GM19240 (cell line): ENCODE measurements at regions not wholly inside any gene's neighbourhood (a gene's known extent, or its start where the extent isn't known, plus 50 kb on each side); places are given as distances from the start of the nearest gene placed in this dataset.

Experiments
- DNase-seq: peaks from one replicate; pipeline ENCODE4 v3.0.0; 2011; ENCODE audit warnings: low spot score; ENCODE audit not compliant: insufficient read length

DNA sequence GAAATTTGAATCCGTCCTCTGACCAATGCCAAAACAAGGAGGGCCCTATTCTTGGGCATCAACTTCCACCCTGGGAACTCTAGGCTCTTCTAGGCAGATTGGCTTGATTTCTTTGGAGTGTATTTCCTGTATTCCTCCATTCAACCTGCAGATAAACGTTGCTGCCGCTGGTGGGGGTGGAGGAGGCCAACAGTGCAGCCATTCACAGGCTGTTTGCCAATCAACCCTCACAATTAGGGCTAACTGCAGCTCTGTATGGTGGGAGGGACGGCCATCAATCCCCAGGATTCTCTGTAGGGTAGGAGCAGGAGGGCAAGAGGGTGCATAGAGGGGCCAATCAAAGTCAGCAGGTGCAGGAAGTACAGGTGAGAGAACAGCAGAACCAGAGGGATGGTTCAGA, 273.1 kb upstream of the PROX1 start:
- DNase-seq = no peak

DNA sequence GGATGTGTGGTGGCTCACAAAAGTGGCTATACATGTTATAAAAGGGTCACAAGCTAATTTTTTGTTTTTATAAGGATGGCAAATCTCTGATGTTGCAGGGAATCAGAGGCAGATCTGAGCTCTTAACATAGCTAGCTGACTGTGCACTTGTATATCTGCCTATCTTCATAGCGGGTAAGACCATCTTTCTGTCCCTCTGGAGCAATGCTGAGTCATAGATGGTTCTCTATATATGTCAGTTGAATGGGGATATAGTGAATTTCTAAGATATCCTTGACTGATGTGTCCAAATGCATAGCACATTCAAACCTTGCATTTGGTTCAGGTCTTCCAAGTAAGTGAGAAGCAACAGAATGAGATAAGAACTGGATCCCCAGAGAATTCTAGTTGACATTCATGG, 272.6 kb upstream of the PROX1 start:
- DNase-seq = no peak

DNA sequence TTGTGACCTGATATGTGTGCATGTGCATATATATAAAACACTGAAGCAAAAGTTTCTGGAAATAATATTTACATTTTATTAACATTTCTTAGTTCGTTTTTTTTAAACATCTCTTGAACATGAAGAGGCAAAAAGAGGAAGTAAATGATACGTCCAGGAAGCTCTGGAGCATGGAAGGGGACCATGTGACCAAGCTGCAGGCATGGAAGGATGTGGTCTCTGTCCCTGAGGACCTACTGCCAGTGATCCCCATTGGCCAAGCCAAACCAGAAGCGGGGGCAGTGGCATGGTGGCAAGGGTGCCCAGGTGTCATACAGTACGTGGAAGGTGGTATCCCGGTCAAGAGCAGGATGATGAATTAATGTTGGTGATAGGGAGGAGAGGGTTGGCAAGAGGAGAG, 268.3 kb upstream of the PROX1 start:
- DNase-seq = no peak

DNA sequence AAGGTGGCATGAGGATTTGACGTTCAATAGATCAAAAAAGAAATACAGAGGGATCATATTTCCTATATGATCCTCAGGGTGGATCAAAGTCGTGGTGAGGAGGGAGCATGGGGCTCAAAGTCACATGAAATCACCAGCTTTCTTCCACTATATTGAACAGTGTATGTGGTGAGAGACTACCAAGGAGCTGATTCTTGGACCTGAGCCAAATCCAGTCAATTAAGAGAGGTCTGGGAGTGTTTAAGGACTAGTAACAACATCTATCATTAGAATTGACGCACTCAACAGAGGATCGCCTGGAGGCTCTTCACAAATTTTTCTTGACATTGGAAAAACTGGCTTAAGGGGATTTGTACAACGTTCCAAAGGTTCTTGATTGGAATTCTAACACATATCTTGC, 267.7 kb upstream of the PROX1 start:
- no peak for DNase-seq

DNA sequence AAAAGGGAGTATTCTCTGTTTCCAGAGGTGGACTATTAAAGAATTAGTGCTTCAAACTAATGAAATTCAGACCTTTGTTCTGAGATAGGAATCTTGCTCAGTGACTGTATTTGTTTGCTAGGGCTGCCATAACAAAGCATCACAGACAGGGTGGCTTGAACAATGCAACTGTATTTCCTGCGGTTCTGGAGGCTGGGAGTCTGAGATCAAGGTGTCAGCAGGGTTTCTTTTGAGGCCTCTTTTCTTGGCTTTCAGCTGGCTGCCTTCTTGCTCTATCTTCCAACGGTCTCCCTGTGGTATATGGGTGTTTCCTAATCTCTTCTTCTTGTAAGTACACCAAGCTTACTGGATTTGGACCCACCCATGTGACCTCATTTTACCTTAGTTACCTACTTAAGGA, 264.6 kb upstream of the PROX1 start:
- DNase-seq = no peak

DNA sequence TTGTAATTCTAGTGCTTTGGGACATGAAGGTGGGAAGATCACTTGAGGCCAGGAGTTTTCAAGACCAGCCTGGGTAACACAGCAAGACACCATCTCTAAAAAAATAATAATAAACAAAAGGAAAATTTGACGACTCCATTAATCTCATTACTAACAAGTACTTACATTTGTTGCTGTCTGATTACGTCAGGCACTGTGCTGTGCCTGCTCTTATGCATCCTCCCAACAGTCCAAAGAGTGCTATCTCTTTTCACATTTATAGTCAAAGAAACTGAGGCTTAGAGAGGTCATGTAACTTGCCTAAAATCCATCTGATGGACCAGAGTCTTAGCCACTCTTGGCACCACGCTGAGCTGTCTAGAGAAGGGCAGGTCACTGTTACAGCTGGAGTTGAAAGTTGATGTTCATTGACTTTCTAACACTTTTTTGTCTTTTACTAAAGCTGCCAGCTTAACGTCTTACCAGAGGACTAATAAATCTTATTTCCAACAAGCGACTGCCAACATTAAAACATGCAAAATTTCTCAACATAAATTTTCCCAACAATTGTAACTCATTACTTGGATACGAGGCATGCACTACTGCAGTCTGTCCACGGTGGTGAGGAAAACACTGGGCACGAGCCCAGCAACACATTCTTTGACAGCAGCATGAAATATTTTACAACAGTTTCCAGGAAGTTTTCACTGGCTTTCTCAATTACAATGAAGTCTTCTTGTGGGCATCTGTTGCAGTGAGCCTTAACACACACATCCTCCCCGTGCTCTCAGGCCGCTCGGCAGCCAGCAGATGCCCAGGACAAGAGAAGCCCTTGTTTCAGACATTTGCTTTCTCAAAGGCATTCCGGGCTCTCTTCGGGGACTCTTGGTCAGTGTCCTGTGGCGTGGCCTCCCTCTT, 262.9 kb upstream of the PROX1 start:
- DNase-seq = no peak

DNA sequence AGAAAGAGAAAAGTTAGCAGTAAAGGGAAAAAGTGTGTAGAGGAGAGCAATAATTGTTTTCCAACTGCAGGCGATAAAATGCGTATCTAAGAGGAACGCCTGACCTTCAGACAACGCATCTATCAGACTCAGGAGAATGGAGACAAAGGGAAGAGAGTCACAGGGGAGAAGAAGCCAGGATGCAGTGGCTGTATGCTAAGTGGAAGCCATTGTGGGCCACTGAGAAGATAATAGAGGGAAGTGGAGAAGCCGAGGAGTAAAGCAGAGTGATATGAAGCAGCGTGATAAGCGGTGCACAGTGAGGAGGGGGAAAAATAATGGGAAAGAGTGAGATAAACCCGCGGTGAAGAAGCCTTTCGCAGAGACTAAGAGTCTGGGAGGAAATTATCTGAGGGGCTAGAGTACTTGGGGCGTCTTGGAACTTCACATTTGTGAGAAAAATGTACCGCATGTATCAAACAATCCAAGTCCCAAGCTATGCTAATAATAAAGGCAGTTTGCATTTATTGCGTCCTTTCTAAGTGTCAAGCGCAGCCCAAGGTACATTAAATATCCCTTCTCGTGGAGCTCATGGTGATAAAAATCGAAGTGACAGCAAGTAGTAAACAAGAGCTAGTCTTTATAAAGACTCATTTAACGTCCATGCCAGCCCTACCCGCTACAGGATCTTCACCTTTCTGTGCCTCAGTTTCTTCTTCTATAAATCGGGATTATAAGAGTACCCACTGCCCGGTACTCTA, 259.8 kb upstream of the PROX1 start:
- DNase-seq = no peak

DNA sequence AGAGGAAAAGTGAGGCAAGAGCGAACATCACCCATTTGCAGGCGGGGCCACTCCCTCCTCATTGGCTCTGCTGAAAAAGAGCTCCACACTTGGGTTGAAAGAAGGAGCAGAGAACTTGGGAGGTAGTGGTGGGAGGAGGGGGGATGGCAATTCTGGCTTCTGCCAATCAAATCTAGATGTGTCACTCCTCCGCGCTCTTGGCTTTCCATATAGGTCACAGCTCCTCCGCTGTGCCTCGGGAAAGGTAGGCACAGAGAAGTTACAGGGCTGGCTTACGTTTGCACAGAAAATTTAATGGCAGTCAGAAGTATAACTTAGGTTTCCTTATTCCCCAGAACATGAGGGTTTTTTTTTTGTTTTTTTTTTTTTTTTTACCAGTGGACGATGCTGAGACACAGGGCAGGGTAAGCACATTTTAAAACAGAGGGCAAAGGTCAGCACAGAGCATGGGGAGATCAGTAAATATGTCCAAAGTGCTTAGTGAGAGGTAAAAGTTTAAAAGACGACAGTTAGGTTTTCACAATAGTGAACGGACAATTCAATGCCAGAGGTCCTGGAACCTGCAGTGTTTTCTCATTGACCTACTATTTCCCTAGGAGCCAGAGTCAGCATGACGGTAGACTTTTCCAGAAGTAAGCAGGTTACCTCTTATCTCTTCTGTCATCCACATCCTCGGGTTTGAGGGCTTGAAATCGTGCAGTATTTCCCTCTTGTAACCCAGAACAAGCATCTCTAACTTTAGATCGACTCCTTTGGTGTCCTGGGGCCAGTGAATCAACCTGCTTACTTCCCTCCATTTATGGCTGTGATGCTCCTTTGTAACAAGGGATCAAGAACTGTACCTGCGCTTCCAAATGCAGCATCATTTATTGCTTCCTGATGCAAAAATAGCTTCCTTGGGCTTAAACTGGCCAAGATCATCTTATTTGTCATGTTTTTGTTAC, 258.9 kb upstream of the PROX1 start:
- no peak for DNase-seq

DNA sequence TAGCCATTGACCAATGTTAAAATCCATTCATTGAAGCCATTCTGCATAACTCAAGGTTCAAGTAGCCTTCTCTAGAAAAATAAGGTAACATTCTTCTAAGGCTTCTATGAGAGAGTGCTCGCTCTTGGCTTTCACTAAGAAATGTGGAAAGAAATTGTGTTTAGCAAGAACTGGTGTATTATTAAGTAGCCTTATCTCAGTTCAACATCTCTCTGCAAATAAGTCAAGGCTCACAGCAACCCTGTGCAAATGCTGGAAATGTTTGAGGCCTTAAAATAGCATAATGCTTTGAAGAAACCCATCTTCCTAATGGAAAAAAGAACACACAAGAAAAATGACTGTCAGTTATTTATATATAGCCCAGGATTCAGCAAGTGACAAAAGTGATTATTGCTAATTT, 254.1 kb upstream of the PROX1 start:
- no peak for DNase-seq

DNA sequence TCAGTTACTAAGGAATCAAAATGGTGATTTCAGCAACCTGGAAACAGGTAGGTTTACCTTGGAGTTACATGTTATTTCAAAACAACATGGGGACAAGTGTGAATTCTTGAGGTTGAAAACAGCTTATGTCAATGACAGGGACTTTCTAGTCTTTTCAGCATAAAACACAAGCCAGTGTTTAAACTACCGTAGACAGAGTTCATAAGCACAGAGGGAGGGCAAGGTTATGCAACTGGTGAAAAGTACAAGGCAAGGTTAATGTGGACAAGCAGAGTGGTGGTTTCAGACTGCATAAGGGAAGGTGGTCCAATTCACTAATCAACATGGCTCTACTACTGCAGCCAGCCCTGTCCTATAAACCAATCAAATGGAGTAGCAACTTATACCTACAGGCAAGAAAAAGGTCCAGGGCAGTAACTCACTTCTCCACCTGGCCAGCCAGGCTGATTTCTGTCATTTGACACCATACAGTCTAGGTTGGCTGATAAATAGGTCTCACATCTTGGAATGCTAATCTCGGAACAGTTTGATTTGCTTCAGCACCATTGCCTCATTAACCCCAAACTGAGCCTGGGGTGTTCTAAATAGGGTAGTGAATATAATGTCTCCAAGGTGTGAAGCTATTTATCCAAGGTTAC, 250.3 kb upstream of the PROX1 start:
- no peak for DNase-seq

DNA sequence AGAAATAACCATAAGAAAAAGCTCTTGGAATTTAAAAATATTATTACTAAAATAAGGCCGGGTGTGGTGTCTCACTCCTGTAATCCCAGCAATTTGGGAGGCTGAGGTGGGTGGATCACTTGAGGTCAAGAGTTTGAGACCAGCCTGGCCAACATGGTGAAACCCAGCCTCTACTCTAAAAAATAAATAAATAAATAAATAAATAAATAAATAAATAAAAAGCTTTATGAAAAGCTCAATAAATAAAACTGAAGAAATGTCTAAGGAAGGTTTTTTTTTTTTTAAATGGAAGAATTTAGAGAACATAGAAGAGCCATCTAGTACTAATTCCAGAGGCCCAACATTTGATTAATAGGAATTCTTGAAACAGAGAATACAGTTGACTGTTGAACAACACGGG, 249.1 kb upstream of the PROX1 start:
- no peak for DNase-seq

DNA sequence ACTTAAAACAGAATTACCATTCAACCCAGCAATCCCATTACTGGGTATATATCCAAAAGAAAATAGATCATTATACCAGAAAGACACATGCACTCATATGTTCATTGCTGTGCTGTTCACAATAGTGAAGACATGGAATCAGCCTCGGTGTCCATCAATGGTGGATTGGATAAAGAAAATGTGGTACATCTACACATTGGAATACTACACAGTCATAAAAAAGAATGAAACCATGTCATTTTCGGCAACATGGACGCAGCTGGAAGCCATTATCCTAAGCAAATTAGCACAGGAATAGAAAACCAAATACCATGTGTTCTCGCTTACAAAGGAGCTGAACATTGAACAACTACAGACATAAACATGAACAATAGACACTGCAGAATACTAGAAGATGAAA, 244.8 kb upstream of the PROX1 start:
- no peak for DNase-seq

DNA sequence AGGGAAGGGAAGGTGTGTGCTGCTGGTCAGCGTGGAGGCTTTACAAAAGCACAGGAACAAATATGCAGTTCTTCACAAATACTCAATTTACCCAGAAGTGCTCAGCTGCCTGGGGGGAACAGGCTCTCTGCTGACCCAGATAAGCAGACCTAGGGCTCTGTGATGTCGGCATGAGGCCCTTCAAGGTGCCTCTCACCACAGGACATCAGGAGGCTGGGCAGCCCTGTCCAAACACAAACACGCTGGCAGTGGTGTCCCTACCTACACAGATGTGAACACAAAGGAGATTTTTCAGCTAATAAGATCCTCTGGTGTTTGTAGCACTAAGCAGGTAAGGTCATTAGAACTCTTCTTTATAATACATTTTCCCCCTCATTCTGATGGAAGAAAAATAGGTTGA, 243.0 kb upstream of the PROX1 start:
- no peak for DNase-seq

DNA sequence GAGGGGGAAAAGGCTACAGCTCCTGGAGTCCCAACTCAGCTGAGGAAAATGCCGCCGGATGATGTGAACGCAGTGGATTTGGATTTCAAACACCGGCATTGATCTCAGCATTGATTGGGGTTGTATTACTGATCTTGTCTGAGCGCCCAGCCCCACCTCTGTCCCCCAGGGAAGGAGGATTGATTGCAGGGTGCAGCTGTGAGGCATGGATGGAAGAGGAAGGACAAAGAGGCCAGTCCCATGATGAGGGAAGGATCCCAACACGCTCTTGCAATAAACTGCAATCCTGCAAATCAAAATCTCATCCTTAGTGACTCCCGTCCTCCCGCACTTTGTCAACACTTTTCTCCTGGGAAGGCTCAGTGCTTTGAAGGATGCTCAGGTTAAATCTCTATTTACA, 242.3 kb upstream of the PROX1 start:
- DNase-seq = no peak

DNA sequence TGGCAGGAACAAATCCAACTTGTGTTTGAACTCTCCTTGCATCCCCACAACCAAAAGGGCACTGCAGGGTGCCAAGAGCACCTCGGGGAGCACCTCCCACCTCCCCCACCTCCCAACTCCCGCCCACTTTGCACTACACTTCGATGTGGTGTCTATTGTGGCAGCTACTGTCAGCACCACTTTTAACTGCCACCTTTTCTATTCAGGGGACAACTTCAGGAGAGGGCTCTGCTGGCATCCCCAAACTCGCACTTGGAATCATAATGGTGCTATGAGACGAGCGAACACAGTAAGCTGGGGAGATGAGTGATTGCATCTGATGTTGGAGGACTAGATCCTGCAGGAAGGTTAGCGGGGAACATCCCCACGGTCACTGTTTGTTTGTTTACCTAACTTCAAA, 238.2 kb upstream of the PROX1 start:
- DNase-seq = no peak

DNA sequence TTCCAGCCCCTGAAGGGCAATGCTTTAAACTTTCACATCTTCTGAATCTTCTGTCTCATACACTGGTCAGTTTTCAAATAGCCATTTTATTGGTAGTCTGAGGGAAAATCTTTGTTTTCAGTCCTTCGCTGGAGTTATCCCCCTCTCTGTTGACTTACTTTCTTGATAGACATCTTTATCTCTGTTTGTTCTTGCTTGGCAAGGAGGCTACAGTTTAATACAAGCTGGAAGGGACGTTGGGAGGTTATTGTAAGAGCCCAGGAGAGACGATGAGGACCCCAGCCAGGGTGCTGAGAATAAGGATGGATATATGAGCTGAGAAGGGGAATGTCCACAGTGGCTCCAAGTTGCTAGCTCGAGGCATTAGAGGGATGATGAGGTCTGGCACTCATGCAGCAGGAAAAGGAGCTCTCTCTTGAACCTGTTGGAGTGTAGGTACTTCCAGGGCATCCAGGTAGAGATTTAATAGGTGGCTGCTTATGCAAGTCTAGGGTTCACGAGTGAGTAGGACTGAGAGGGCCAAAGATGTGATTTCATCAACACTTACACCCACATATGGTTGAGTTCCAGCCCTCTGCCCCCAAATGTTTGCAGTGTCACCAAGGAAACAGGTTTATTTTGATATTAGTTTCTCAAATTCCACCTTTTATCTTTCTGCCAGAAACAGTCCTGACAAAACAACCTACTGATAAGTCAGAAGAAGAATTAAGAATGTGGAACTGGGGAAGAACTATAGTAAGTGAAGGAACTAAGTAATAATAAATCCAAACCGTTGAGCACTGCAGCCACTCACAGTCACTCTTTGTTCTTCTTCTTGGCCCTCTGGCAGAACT, 237.3 kb upstream of the PROX1 start:
- DNase-seq = no peak

DNA sequence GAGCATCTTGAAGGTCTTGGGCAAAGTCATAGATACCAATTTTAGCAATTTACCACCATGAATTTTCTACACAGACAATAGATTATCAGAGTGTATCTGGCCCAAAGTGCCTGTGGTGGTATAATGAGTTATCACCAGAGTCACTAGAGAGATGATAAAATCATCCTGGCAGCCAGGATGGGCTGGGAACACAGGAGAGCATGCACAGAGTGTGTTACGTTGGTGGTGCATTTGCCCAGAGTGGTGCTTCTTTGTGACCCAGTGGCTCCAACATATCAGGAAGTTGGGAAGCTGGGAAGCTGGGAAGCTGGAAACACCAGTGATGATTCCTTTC, 236.7 kb upstream of the PROX1 start:
- no peak for DNase-seq

DNA sequence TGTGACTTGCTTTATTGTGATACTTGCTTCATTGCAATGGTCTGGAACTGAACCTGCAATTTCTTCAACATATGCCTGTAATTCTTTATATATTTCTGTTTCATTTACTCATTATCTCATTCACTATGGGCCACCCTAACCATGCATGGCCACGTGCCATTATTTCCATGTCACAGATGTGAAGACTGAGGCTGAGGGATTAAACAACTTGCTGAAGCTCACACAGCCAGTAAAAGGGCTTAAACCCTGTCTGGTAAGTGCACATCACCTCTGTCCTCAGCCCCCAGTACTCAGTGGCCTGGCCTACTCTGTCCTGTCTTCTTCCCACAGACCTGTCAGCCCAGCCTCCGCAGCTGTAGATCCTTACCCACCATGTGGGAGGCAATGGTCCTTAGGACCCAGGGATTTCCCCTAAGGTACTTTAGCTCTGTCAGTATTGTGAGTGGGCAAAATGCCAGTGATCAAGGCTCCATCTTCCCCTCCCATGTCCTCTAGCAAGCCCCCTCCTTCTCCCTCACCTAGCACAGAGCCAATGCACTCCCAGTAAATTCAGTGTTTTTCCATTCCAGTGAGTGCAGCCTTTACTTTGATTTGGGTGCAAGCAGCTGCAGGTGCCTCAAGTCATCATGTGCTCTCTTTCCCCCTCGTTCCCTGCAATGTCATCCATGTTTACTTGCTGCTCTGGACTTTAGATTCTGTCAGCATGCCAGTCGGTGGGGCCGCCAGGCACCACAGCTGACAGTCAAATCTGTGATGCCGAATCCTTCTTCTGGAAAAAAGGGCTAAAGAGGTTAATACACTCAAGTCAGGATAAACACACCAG, 228.2 kb upstream of the PROX1 start:
- no peak for DNase-seq

DNA sequence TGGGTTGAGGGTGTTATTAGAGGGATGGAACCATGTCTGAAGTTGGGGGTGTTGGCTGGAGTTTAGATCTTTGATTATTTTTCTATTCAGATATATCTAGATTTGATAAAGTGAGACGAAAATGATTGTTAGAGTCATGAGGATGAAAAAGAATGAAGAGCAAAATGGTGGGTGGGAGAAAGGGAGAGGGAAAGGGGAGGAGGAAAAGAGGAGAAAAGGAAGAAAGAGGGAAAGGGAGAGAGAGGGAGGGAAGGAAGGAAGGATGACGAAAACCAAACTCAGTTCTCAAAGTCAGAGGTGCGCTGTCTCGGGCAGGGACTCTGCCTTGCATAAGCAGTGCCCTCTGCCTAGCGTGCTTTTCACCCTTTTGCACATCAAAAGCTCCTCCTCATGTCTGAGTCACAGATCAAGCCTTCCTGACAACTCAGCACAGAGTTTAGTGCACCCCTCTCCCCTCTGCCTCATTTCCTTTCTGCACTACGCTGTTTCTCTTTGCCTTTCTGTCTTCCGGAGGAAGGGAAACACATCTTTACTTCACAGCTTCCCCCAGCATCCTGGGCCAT, 225.8 kb upstream of the PROX1 start:
- no peak for DNase-seq
